Hematopoietic multipotent progenitor cell treated with erythropoietin and hydrocortisone succinate and interleukin-3 and kit ligand, for 15 days (in vitro differentiated cells): ENCODE measurements at regions not wholly inside any gene's neighbourhood (a gene's known extent, or its start where the extent isn't known, plus 50 kb on each side); places are given as distances from the start of the nearest gene placed in this dataset.
"Not testable (repeated sequence)": the region's sequence is repeated elsewhere in the genome, so short reads cannot be mapped to it uniquely, and the experiment has no call there.

ENCODE experiments used
- DNase-seq: peaks from one replicate; pipeline ENCODE4 v3.0.0-alpha.2; 2015; ENCODE audit warnings: low spot score

DNA sequence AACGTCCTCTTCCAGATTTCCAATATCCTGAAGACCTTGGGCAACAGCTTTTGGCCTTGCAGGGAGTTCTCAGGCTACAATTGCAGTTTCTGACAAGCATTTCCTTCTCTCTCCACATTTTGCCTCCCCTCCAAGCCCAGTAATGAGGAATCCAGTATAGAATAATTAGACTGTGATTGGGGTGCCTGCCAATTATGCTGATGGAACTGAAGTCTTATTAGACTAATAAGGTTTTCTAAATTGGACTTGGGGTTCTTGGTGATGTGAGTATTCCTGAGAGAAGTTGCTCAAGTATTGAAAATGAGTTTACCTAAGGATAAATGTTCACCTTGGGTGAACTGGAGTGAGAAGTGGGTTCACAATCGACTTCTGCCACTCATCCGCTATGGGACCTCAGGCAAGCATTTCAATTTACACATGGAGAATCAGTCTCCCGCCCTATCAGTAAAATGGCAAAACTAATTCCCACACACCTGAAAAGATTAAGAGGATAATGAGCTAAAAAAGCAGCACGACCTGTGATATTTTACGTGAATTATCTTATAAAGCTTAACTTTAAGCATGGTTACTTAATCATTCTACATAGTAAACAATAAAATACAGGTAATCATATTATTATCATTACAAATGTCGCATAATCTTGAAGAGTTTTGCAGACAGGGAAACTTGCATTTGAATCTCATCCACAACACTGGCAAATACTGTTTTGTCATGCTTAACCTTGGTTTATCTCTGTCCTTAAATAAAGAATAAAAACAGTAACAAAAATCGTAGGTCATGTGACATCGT, 628.0 kb downstream of the TMEM114 start:
- no peak for DNase-seq

DNA sequence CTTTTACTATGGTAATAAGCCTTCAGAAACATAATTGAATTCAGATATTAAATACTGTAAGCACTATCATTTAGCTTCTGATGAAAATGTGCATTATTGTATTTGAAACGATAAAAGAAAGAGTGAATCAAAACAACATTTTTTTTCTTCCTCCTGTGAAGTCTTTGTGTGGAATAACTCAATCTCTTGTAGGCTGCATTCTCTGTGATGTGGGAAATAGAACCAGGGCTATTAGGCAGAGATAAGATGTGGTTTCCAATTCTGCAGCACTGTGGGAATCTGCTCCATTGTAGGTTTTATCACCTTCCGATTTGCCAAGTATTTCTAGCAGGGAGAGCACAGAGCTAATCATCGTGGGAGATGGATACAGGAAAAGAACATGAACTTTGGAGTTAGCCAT, 624.5 kb downstream of the RBFOX1 start:
- DNase-seq = no peak

DNA sequence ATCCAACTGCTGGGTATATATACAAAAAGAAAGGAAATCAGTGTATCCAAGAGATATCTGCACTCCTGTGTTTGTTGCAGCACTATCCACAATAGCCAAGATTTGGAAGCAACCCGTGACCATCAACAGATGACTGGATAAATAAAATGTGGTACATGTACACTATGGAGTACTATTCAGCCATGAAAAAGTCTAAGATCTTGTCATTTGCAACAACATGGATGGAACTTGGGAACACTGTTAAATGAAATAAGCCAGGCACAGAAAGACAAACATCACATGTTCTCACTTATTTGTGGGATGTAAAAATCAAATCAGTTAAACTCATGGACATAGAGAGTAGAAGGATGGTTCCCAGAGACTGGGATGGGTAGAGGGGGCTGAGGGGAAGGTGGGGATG, 620.7 kb downstream of the RBFOX1 start:
- DNase-seq = no peak

DNA sequence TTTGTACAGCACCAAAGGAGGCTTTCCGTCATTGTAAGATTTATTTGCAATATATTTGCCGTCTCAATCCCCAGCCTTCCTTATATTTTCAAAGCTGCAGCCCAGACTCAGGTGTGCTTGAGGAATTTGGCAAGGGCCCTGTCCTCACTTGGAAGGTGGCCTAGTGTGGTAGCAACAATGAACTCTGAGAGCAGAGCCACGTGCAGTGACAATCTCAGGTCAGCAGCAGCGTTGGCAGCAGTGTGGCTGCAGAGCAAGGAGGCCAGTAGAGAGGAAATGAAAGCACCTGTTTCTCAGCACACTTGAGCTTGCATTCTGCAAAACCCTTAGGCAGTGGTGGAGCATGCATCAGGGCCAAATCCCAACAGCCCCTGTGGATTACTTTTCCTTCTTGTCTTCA, 613.5 kb downstream of the RBFOX1 start:
- DNase-seq = no peak

DNA sequence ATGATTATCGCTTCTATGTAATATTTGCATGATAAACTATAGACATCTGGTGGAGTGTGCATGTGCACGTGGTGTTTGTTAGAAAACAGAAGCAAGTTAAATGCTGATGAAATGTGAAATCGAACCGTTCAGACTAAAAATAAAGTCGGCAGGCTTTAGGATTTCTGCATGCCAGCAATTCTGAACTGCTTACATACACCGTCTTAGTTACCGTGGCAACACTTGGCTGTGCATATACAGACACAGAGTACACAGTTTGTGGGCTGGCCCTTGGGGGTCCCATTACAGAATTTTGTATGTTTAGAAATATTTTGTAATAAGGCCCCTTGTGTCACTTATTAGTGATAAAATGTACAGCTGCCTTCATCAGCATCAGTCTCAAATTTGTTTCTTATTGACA, 605.5 kb downstream of the RBFOX1 start:
- DNase-seq = no peak

DNA sequence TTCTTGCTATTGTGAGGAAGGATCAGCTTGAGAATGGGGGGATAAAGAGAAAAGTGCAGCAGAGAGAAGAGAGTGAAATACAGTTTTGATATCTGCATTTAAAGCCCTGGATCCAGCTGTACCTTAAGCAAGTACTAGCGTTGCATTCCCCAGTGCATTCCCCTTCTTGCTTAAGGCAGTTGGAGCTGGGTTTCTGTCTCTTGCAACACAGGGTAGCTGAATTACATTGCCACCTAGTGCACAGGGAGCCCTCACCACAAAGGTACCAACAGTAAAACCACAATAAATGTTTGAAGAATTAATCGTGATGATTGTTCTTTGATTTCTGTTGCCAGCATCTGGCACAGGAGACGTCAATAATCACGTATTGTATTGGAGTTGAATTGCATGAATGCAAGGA, 588.7 kb downstream of the RBFOX1 start:
- no peak for DNase-seq

DNA sequence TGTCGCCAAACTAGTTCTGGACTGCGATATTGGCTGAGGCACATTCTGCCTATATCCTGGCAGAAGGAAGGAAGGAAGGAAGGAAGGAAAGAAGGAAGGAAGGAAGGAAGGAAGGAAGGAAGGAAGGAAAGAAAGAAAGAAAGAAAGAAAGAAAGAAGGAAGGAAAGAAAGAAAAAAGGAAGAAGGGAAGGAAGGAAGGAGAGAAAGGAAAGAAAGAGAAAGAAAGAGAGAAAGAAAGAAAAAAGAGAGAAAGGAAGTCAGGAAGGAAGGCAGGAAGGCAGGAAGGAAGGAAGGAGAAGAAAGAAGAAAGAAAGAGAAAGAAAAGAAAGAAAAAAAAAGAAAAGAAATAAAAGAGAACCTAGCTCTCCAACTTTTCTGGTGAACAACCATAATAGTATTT, 587.1 kb downstream of the RBFOX1 start:
- no peak for DNase-seq

DNA sequence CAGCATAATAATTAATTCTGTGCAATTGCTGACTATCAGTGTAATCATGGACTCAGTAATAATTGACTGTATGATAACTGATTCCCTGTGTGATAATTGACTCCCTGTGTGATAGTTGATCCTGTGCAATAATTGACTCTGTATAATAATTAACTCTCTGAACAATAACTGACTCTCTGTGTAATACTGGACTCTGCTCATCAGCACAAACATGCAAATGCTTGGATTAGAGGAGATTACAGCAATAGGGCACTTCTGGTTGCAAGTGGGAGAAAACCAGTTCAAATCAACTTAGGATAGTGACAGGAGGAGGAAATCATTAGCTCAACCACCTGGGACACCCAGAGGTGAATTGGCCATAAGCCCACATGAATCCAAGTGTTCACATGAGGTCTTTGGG, 582.1 kb downstream of the RBFOX1 start:
- DNase-seq = no peak

DNA sequence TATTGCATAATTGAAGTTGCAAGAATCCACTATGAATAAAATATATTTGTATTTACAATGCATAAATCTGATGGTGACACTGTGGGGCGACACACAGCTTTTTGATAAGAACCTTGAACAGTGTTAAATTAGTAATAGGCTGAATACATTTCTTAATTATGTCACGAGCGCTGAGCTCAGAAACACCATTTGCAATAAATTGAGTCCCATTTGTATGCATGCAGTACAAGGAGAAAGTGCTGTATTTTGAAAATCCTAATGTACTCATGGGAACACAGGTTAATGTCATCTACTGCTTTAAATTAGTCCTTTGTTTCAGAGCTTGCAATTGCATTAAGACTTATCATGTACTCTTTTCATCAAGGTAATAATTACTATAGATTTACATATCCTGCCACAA, 579.5 kb downstream of the RBFOX1 start:
- no peak for DNase-seq

DNA sequence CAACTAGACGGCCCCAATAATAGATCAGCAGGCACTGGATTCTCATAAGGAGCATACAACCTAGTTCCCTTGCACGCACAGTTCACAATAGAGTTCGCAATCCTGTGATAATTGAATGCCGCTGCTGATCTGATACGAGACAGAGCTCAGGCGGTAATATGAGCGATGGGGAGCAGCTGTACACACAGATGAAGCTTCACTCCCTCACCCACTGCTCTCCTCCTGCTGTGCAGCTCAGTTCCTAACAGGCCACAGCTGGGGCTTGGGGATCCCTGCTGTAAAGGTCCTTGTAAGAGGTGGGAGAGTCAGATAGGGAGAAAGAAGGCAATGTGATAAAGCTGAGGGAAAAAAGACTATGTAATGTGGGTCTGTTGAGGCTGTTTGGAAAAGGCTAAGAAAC, 577.5 kb downstream of the RBFOX1 start:
- no peak for DNase-seq

DNA sequence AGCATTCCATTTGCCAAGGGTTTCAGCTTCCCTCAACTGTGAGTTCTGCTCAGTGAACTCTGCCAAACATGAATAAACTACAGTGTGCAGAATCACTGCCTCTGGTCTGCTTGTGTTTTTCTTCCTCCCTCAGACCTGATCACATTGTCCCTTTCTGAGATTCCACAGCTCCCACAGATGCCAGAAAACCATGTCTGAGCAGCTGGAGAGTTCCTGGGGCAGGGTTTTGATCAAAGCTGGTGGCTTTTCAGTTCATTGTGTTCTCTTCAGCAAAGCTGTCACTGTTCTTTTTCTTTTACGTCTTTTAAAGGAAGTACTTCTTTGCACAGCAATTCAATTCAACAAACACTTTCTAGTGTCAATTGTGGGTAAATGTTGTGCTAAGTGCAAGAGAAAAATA, 555.8 kb downstream of the RBFOX1 start:
- DNase-seq = no peak

DNA sequence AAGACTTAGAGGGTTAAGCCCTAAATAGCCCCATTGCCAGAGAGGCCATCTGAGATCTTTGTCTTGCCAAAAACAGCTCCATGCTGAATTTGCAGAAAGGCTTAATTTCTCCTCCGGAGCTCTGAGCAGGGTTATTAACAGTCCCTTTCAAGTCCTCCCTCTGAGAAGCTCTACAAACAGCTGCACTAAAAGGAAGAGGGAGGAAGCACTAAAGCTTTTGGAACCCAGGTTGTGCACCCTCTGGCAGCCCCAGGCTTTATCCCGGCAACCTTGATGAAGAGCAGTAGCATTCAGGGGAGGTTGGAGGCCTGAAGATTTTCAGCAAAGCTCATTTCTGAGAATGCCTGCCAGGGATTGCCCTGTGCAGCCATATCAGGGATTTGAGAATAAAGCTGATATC, 554.7 kb downstream of the RBFOX1 start:
- no peak for DNase-seq

DNA sequence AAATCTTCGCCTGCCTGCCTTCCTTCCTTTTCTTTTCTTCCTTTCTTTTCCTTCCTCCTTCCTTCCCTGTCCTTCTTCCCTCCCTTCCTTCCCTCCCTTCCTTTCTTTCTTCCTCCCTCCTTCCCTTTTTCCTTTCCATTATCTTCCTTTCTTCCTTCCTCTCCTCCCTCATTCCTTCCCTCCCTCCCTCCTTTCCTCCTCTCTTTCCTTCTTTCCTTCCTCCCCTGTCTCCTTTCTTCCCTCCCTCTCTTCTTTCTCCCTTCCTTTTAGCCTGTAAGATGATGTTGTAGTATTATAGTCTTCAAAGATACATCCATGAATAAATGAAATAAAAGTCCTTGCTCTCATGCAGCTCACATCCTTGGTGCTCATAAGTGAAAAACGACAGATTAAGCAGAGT, 539.3 kb downstream of the RBFOX1 start:
- no peak for DNase-seq

DNA sequence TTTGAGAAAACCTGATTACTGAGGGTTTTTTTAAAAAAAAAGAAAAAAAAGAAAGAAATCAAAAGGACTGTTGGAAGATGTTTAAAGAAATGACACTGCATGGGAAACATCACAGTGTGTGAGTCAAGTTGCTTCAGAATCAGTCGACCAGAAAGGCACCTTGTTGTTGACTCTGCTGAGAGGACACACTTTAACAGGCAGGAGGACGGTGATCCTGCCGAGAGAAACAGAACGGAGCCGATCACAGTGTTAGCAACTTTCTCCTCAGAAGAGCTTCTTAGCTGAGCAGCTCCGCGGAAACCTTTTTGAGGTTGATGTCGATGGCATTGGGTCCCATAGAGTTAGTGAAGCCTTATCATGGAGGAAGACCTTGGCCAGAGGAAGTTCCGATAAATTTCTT, 538.7 kb downstream of the RBFOX1 start:
- DNase-seq = no peak

DNA sequence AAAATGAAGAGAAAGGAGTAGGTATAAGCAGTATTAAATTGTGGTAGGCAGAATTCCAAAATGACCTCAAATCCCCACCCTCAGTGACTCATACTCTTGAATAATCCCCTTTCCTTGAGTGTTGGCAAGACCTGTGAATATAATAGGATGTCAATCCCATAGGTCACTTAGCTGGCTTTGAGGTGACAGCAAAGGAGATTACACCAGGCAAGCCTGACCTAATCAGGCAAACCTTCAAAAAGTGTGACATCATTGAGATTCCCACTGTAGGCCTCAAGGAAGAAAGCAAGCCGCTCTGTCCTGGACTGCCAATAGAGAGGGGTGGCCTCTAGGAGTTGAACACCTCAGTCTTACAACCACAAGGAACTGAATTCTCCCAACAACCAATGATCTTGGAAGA, 535.2 kb downstream of the RBFOX1 start:
- no peak for DNase-seq

DNA sequence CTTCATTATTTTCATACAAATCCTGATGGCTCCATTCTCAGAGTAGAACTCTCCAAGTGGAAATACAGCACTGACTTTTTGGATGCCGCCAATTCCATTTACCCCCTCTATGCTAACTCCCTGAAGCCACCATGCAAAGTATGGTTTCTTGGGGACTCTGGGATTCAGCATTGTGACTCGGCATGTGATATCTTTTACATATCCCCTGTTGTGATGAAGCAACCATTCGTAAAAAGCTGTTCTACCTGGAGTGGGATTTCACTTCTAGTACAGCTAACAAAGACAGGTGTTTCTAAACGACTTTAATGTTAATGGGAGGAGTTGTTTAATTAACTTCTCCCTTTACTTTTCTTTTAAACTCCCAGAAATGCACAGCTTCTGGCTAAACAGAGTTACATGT, 533.5 kb downstream of the RBFOX1 start:
- DNase-seq = no peak

DNA sequence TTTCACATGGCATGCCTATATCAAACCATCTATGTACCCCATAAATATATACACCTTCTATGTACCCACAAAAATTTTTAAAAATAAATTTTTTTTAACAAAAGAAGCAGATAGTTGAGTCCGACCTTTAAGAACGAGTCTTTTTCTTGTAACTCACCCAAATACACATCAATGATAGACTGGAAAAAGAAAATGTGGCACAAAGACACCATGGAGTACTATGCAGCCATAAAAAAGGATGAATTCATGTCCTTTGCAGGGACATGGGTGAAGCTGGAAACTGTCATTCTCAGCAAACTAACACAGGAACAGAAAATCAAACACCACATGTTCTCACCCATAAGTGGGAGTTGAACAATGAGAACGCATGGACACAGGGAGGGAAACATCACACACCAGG, 532.7 kb downstream of the RBFOX1 start:
- DNase-seq = not testable (repeated sequence)

DNA sequence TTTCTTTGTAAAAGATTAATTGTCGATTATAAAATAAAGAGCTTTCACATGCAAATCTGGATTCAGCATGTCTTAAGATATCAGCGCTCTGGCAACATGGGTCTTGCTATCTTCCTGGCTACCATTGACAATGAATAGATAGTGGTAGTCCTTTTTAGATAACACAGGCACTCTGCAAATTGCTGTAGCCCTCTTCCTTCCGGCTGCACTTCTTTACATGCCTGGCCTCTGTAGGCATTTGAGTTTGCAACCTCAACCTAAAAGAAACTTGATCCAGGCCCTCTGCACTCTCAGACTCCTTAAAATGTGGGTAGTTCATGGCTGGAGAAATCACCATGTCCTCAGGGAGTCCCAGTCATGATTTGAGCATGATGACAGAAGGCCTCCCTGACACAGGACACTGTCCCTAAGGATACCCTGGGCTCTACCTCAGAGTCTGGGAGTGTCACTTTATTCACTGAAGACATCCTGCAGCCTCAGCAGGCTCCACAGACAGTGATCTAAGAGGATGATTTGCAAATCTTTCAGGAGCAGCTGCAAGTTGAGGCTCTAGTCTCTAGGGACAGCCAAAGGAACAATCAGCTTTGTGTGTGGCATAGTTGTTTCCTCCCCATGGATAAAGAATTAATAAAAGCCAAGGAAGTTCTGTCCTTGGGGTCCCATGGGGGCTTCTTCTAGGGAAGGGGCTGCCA, 529.4 kb downstream of the RBFOX1 start:
- DNase-seq = no peak

DNA sequence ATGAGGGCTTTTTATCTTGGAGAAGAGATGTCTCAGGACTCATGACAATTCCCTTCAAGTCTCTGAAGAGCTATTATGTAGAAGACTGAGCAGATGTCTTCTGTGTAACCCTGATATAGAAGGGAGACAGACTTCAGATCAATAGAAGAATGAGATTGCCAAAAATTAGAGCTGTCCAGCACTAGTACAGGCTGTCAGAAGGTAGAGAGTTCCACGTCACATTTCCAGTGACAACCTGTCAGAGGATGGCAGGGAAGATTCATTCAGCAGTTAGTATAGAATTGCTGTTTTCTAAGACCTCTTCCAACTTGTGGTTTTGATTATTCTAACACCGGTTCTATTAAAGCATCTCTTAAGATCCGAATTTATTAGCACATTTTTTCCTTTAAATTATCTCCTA, 520.6 kb downstream of the RBFOX1 start:
- DNase-seq = no peak

DNA sequence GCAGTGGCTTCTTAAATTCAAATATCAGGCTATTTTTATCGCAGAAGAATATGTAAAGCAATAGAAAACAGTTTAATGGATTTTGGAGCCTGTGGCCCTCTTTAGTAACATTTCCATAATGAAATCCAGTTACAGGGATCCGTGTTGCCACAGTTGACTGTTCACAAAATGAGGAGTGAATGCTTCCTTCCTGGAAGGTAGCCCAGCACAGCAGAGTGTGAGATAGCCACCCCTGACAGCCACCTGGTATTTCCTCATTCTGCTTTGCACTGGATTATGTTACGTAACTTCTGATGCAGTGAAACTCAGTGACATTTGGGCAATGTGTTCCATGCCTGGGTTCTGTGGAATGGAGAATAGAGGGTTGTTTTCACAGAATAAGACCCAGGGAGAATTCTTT, 517.2 kb downstream of the RBFOX1 start:
- no peak for DNase-seq

DNA sequence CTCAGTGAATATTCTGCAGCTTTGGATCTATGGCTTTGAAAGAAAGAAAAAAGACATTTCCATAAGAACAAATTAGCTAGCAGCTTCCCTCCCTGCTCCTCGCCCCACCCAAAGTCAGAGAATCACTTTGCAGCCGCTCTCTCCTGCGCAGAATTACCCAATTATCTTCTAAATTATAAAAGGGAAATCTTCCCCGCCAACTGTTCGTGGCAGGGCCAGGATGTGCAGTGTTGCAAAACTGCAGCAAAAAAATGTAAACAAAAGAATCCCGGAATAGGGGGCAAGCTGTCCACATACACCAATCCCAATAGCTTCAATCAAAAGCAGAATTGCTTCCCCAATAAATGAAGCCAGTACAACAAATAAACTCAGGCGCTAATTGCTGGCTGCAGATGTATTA, 510.6 kb downstream of the RBFOX1 start:
- DNase-seq = no peak

DNA sequence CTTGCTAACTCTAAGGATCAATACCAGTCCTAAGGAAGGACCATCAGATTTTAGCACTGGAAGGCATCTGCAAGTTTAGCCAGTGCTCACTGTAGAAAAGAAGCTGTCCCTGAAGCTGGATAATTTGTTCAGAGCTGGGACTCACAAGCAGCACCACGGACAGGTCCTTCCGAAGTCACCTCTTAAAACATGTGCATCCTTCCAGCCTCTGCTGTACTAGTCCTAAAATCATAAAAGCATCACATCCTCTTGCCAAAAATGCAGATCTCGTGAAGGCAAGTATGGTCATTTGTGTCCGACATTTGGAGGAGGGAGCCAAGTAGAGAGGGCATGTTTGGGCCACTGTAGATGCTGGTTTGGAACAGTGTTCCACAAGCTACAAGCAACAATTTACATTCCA, 506.9 kb downstream of the RBFOX1 start:
- DNase-seq = no peak

DNA sequence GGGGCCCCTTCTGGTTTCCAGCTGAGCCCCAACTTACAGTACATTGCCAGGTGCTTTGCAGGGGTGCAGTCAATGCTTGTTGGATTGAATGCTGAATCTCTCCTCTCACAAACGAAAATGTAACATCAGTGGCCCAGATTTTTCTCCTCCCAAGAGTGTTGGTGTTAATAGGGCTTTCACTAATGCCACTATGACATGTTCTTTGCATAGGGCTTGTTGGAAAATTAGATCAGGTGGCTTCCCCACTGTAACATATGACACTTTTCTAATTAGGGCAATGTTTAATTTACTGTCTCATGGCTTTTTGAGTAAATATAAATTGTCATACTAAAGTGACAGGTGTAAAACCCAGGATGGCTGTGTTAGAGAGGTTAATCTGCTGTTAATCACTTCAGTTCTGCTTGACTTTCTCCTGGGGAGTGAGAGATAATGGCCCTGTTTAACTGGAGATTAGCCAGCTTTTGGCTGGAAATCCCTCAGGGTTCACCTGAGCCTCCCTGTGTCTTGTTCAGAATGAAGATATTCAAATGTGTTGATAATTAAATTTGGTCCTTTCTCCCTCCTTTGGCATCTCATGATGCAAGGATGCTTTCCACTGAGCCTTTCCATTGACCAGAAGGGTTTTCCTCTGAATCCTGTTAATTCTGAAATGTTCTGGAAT, 502.3 kb downstream of the RBFOX1 start:
- no peak for DNase-seq
